BE2C (cell line): ENCODE measurements at regions not wholly inside any gene's neighbourhood (a gene's known extent, or its start where the extent isn't known, plus 50 kb on each side); places are given as distances from the start of the nearest gene placed in this dataset.

Experiments used
- DNase-seq: peaks from one replicate; pipeline ENCODE4 v3.0.0-alpha.2; 2020
- H3K27me3 ChIP-seq: fragments of 250-450 bp; sonication (Bioruptor Pico); 2 replicates; pipeline ENCODE4 v1.5.1; 2020; ENCODE audit warnings: mild to moderate bottlenecking
- H3K36me3 ChIP-seq: fragments of 250-450 bp; sonication (Bioruptor Pico); 2 replicates; pipeline ENCODE4 v1.5.1; 2020; ENCODE audit warnings: mild to moderate bottlenecking
- H3K4me1 ChIP-seq: fragments of 250-450 bp; sonication (Bioruptor Pico); 2 replicates; pipeline ENCODE4 v1.5.1; 2020
- H3K4me3 ChIP-seq: 2 replicates; pipeline ENCODE4 v1.5.1; 2011; ENCODE audit warnings: low read depth, low read length
- H3K9me3 ChIP-seq: fragments of 250-450 bp; sonication (Bioruptor Pico); 2 replicates; pipeline ENCODE4 v1.5.1; 2020
- CTCF ChIP-seq: IDR thresholded peaks from 2 replicates; pipeline ENCODE4 v1.5.1; 2012; ENCODE audit warnings: mild to moderate bottlenecking, low read depth, low read length

GRCh38 chr13:105442949-105443699 is 1092.3 kb downstream of the EFNB2 start:
- Histone ChIP-seq H3K36me3 (no peaks in the 10 kb centered on the region), H3K4me3 (no peak overlapping the region), H3K4me1 (no peaks in the 10 kb centered on the region; the same call in 1 of the 2 replicates), H3K27me3 (no peaks in the 10 kb centered on the region), H3K9me3 (no peaks in the 10 kb centered on the region)
- no peak for DNase-seq
- TF ChIP-seq CTCF: no peak

DNA sequence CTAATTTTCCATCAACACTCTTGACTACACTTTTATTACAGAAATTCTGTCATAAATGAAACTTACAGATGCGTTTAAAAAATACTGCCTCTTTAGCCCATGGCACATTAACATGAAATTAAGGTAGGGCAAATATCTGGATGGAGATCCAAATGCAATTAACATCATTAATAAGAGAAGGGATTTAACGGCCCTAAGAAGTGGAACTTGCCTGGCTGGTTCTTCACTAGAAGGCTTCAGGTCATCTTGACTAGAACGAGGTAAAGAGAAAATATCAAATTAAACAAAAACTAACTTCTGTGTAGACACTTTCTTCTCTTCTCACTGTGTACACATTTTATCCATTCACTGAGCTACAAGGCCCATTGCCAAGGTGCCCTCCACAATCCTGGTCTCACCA is 1093.4 kb downstream of the EFNB2 start:
- TF ChIP-seq CTCF: no peak
- H3K4me1 ChIP-seq: no peaks in the 10 kb centered on the region; the same call in 1 of the 2 replicates
- DNase-seq: no peak
- H3K27me3 ChIP-seq: no peaks in the 10 kb centered on the region
- no peaks in the 10 kb centered on the region for H3K36me3 ChIP-seq
- H3K4me3 ChIP-seq: no peak overlapping the region
- no peaks in the 10 kb centered on the region for H3K9me3 ChIP-seq

- no peak for DNase-seq
- no peaks in the 10 kb centered on the region for H3K36me3 ChIP-seq
- TF ChIP-seq CTCF: no peak
- H3K27me3 ChIP-seq: no peaks in the 10 kb centered on the region
- H3K4me1 ChIP-seq: peaks cover 3% of the 10 kb centered on the region; the same call in 1 of the 2 replicates
- no peaks in the 10 kb centered on the region for H3K9me3 ChIP-seq
- H3K4me3 ChIP-seq: no peak overlapping the region
Measured at GRCh38 chr13:105441051-105441750, 1094.3 kb downstream of the EFNB2 start.

DNA sequence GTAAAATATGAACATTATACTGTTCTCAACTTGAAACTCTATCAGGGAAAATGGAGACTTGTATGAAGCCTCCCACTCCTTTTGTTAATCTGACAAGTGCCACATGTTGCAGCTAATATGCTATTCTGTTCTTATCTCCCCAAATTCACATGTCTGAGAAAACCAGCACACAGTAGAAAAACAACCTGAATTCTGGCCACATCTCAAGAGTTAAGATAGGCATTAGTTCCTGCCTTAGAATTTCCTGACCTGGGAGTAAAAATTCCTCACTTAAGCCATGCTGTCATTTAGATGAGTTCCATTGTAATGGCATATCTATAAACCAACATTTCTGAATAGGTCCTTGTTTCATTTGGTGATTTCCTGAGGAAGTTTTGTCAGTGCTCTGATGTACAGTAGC is 1098.5 kb downstream of the EFNB2 start:
- Histone ChIP-seq H3K9me3 (no peaks in the 10 kb centered on the region), H3K27me3 (no peaks in the 10 kb centered on the region)
- TF ChIP-seq CTCF: no peak

GRCh38 chr13:105432438-105432837 is 1103.0 kb downstream of the EFNB2 start:
- no peak for TF ChIP-seq CTCF
- DNase-seq: no peak
- Histone ChIP-seq H3K4me1 (peaks cover 3% of the 10 kb centered on the region; the same call in 1 of the 2 replicates), H3K27me3 (no peaks in the 10 kb centered on the region), H3K9me3 (no peaks in the 10 kb centered on the region), H3K4me3 (no peak overlapping the region), H3K36me3 (no peaks in the 10 kb centered on the region)

More for the DNA sequence above, 1098.5 kb downstream of the EFNB2 start:
- Histone ChIP-seq H3K36me3 (no peaks in the 10 kb centered on the region), H3K4me1 (peaks cover 3% of the 10 kb centered on the region; the same call in 1 of the 2 replicates), H3K4me3 (no peak overlapping the region)
- DNase-seq: no peak

DNA sequence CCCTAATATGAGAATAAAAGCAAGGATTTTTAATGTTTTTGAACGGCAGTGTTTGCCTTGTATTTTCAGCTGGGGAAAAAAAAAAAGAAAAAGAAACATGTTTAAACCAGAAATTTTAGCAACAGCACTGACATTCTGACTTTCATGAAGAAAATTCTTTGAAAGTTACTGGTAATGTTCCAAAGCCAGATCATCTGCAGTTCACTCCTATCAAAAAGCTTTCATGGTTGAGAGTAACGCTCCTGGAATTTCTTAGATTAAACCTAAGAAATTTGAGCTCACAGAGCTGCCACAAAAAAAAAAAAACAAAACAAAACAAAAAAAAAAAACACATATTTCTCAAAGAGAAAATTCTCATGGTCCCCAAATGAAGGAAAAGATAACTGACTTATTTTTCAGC is 1106.7 kb downstream of the EFNB2 start:
- DNase-seq: no peak
- Histone ChIP-seq H3K27me3 (no peaks in the 10 kb centered on the region), H3K9me3 (no peaks in the 10 kb centered on the region), H3K4me1 (no peaks in the 10 kb centered on the region), H3K36me3 (no peaks in the 10 kb centered on the region), H3K4me3 (no peak overlapping the region)
- no peak for TF ChIP-seq CTCF
